Thoracic aorta (tissue), 2 donors: ENCODE measurements at regions not wholly inside any gene's neighbourhood (a gene's known extent, or its start where the extent isn't known, plus 50 kb on each side); places are given as distances from the start of the nearest gene placed in this dataset.

Experiments used
- ATAC-seq: fragments of 150-250 bp; one replicate; pipeline ENCODE4 v1.8.0; 2017; ENCODE audit warnings: low read depth; ENCODE audit not compliant: insufficient number of reproducible peaks, low FRiP score
- DNase-seq: peaks from one replicate; pipeline ENCODE4 v3.0.0-alpha.2; 2020; ENCODE audit warnings: low spot score
- H3K27ac ChIP-seq, 2 donors: fragments of 200-600 bp; sonication (generic); 1 replicate in 1 of 2; 2 replicates in 1 of 2; pipeline ENCODE4 v1.5.1; 2016; ENCODE audit warnings: mild to moderate bottlenecking in 2 of 2, moderate library complexity in 2 of 2
- H3K27me3 ChIP-seq: fragments of 200-600 bp; sonication (generic); replicated peaks from 2 replicates; pipeline ENCODE4 v1.6.0; 2016; ENCODE audit warnings: mild to moderate bottlenecking; ENCODE audit not compliant: insufficient read depth
- H3K36me3 ChIP-seq: fragments of 200-600 bp; sonication (generic); one replicate; pipeline ENCODE4 v1.5.1; 2016
- H3K4me1 ChIP-seq, 2 donors: fragments of 200-600 bp; sonication (generic); 1 replicate in 1 of 2; 2 replicates in 1 of 2; pipeline versions ENCODE4 v1.5.1 to v1.6.0; 2016; ENCODE audit warnings: low read depth in 2 of 2, mild to moderate bottlenecking in 1 of 2; ENCODE audit not compliant: control insufficient read depth in 1 of 2
- H3K4me3 ChIP-seq: fragments of 200-600 bp; sonication (generic); 2 replicates; pipeline ENCODE4 v1.5.1; 2016; ENCODE audit warnings: mild to moderate bottlenecking
- H3K9me3 ChIP-seq: fragments of 200-600 bp; sonication (generic); 2 replicates; pipeline ENCODE4 v1.5.1; 2016
- TF ChIP-seq, protein P1 (sequence below): fragments of 200-600 bp; sonication (generic); IDR thresholded peaks from one replicate; pipeline ENCODE4 v1.5.1; 2019; ENCODE audit warnings: antibody characterized with exemption

DNA sequence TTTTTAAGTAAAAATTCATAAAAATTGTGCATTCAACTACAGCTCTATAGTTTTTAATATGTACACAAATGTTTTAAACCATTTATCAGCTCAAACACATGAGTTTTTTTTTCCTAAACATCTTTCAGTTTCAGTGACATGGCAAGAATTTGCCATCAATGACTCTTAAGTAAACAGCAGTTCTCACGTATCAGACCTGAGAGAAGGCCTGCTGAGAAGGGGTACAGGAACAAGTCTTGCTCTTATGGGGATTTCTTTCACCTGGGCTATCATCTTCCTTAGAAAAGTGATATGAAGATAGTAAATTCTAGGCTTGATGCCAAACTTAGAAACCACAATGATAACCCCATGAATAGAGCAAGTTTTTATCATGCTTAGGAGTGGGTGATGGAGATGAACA lies 467.8 kb downstream of the ARL4A start:
- no peaks in the 10 kb centered on the region for H3K9me3 ChIP-seq
- no peak for DNase-seq
- H3K36me3 ChIP-seq, result no peaks in the 10 kb centered on the region
- no peak overlapping the region for H3K4me3 ChIP-seq
- no peaks in the 10 kb centered on the region for H3K27me3 ChIP-seq
- H3K27ac ChIP-seq, result no peak overlapping the region
- H3K4me1 ChIP-seq, result no peaks in the 10 kb centered on the region
- TF ChIP-seq, protein P1, sequence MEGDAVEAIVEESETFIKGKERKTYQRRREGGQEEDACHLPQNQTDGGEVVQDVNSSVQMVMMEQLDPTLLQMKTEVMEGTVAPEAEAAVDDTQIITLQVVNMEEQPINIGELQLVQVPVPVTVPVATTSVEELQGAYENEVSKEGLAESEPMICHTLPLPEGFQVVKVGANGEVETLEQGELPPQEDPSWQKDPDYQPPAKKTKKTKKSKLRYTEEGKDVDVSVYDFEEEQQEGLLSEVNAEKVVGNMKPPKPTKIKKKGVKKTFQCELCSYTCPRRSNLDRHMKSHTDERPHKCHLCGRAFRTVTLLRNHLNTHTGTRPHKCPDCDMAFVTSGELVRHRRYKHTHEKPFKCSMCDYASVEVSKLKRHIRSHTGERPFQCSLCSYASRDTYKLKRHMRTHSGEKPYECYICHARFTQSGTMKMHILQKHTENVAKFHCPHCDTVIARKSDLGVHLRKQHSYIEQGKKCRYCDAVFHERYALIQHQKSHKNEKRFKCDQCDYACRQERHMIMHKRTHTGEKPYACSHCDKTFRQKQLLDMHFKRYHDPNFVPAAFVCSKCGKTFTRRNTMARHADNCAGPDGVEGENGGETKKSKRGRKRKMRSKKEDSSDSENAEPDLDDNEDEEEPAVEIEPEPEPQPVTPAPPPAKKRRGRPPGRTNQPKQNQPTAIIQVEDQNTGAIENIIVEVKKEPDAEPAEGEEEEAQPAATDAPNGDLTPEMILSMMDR, result no peak
- ATAC-seq, result no peak

DNA sequence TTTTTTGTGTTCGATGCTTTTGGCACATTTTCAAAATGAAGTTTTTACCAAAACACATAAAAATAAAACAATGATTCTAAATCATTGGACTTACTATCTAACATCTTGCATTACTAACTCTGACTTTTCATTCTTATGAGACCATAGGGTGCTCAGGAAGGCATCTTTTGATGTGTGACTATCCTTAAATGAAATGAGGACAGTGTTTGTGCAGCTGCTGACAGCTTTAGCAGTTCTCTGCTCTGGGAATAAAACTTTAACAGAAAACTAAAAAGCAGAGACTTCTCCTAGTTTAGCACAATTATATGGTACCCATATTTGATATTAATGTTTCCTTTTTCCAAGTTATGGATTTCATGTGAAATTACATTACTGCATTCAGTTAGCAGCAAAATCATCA lies 471.6 kb downstream of the ARL4A start:
- Histone ChIP-seq H3K9me3 (no peaks in the 10 kb centered on the region), H3K4me3 (no peak overlapping the region), H3K36me3 (no peaks in the 10 kb centered on the region), H3K27me3 (no peaks in the 10 kb centered on the region), H3K27ac (no peak overlapping the region), H3K4me1 (no peaks in the 10 kb centered on the region)
- ATAC-seq (no peak), DNase-seq (no peak)
- TF ChIP-seq, protein P1, result no peak

DNA sequence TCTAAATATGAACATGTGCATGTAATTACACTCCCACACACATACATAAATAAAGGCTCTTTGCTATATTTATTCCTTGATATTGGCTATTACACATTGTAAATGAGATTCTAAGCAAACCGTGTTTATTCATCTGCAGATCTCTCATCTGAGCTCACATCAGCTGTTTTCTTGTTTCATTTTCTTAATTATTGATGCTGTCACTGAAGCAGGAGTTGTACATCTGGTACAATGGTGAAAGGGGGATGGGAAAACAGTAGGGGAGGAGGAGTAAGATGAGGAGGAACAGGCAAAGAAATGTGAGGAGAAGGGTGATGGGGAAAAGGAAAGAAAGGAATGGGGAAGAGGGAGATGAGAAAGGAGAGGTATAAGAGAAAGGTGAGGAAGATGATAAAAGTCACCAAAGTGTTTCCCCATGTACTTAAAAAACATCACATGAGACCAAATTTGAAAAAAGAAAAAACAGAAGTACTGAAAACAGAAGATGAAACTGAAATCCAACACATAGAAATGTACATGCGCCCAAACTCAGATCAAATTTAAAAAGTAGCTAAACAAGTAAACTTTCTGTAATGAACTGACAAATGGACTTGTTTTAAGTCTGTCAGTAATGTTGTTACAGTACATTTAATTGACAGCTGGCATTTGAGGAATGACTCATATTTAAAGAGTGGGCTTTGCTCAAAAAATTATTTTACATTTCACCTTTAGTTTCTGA lies 472.2 kb downstream of the ARL4A start:
- Histone ChIP-seq H3K4me1 (no peaks in the 10 kb centered on the region), H3K36me3 (no peaks in the 10 kb centered on the region), H3K27ac (no peak overlapping the region), H3K9me3 (no peaks in the 10 kb centered on the region), H3K4me3 (no peak overlapping the region), H3K27me3 (no peaks in the 10 kb centered on the region)
- TF ChIP-seq, protein P1, result no peak
- DNase-seq, result no peak
- no peak for ATAC-seq

DNA sequence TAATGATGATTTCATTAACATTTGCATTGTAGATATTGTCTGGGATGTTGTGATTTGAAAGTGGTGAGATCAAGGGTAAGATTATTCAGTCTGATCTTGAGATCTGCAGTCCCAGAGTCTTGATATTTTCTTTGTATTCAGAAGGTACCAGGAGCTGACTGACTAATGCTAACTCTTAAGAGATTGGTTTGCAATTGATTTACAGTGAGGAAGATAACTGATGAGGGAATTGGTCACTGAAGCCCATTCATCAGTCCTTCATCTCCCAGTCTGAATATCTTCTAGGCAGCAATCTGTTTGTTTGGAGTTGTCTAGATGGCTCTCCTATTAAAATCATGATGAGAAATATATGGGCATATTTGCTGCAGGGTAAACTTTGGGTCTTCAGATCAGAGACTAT lies 473.7 kb downstream of the ARL4A start:
- H3K27me3 ChIP-seq, result no peaks in the 10 kb centered on the region
- no peaks in the 10 kb centered on the region for H3K4me1 ChIP-seq
- no peak for DNase-seq
- H3K36me3 ChIP-seq, result no peaks in the 10 kb centered on the region
- no peak overlapping the region for H3K4me3 ChIP-seq
- H3K9me3 ChIP-seq, result no peaks in the 10 kb centered on the region
- no peak for ATAC-seq
- H3K27ac ChIP-seq, result no peak overlapping the region
- TF ChIP-seq, protein P1, result no peak

DNA sequence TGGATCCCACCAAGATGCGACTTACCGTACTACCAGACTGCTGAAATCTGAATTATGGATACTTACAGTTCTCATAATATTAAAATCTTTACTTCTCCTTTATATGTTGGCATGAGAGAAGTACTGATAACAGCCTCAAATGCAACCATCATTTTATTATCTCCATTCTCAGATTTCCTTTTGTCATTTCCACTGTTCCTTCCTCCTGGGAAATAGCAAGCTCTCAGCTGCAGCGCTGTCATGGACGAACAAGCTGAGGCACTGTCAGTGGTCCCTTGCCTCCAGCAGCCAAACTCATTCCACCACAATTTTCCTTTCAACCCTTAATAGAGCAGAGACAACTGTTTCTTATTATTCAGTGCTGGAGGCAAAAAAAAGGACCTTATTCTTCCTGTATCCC lies 478.4 kb downstream of the ARL4A start:
- Histone ChIP-seq H3K36me3 (no peaks in the 10 kb centered on the region), H3K4me1 (no peaks in the 10 kb centered on the region), H3K27me3 (no peaks in the 10 kb centered on the region), H3K9me3 (no peaks in the 10 kb centered on the region), H3K27ac (no peak overlapping the region), H3K4me3 (no peak overlapping the region)
- ATAC-seq, result no peak
- DNase-seq, result no peak
- TF ChIP-seq, protein P1, result no peak
